ENCODE measurements at regions not wholly inside any gene's neighbourhood (a gene's known extent, or its start where the extent isn't known, plus 50 kb on each side); places are given as distances from the start of the nearest gene placed in this dataset.

DNA sequence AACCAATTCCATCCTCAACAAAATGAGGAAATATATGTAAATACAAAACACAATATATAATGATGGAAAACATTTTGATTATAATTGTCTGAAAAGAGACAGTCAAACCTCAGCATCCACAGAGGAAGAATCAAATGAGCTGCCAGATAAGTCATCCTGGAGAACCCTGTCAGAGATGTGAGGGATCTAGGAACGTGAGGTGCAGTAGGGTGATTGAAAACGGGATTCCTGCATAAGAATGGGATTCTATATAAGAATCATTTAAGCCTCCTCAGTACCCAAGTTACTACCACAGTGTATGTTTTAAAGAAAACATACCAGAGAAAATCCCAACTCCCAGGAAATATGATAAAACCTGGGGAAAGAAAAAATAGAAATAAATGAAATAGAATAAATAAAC lies 690.5 kb downstream of the FRK start:
- TF ChIP-seq YY1 (IDR thresholded peaks at IDR 0.05; ENCODE audit: insufficient read depth, insufficient read length) (no peak), SUZ12 (IDR thresholded peaks at IDR 0.05; ENCODE audit: extremely low read depth, insufficient read depth, insufficient read length) (no peak), ZNF274 (IDR thresholded peaks at IDR 0.05; ENCODE audit: low read depth, low read length) (no peak)
